DND-41 (cell line): ENCODE measurements at regions not wholly inside any gene's neighbourhood (a gene's known extent, or its start where the extent isn't known, plus 50 kb on each side); places are given as distances from the start of the nearest gene placed in this dataset.

ENCODE experiments used
- CTCF ChIP-seq: IDR thresholded peaks from 2 replicates; pipeline ENCODE4 v1.5.1; 2012; ENCODE audit warnings: borderline replicate concordance, low read length, moderate library complexity, mild to moderate bottlenecking; ENCODE audit not compliant: poor library complexity, severe bottlenecking; ENCODE audit errors: extremely low read depth
- EZH2 ChIP-seq: IDR thresholded peaks from 3 replicates; pipeline ENCODE4 v1.6.1; 2012; ENCODE audit warnings: borderline replicate concordance, low read depth, mild to moderate bottlenecking, moderate library complexity, low read length, inconsistent platforms; ENCODE audit not compliant: severe bottlenecking

GRCh38 chr22:48424201-48424627 lies 1403.5 kb downstream of the BRD1 start:
- TF ChIP-seq CTCF (no peak), EZH2 (no peak)
